ENCODE measurements at regions not wholly inside any gene's neighbourhood (a gene's known extent, or its start where the extent isn't known, plus 50 kb on each side); places are given as distances from the start of the nearest gene placed in this dataset.

GRCh38 chr16:54576785-54577184 lies 290.2 kb upstream of the IRX3 start:
- Histone ChIP-seq H3K9me3 (replicated peaks in 1 of 11) (no peaks in the 10 kb centered on the region), H3K9ac (no peak overlapping the region), H3K27ac (no peak overlapping the region), H4K20me1 (no peaks in the 10 kb centered on the region), H3K36me3 (no peaks in the 10 kb centered on the region), H3K4me2 (no peak overlapping the region), H3K27me3 (no peaks in the 10 kb centered on the region), H3K4me3 (no peak overlapping the region), H3K4me1 (no peaks in the 10 kb centered on the region; a peak in 1 of 20 replicates)
- no peak for TF ChIP-seq Cebpa-rat (IDR thresholded peaks at IDR 0.05)

GRCh38 chr16:54568906-54569807 lies 282.6 kb upstream of the IRX3 start:
- Histone ChIP-seq H3K4me2 (no peak overlapping the region), H3K9ac (no peak overlapping the region), H3K27me3 (no peaks in the 10 kb centered on the region), H3K4me1 (no peaks in the 10 kb centered on the region), H4K20me1 (no peaks in the 10 kb centered on the region; a peak in 1 of 22 replicates), H3K4me3 (no peak overlapping the region), H3K9me3 (replicated peaks in 1 of 11) (0 out of 22 replicates have a peak, but pooled peaks cover 0 to 3% (median 0%) of the 10 kb centered on the region in 11 experiments), H3K27ac (no peak overlapping the region), H3K36me3 (no peaks in the 10 kb centered on the region)
- TF ChIP-seq Cebpa-rat (IDR thresholded peaks at IDR 0.05), result no peak

GRCh38 chr16:54564841-54565240 lies 278.3 kb upstream of the IRX3 start:
- Histone ChIP-seq H3K27ac (no peak overlapping the region), H3K4me1 (no peaks in the 10 kb centered on the region), H3K27me3 (no peaks in the 10 kb centered on the region), H4K20me1 (no peaks in the 10 kb centered on the region), H3K9me3 (replicated peaks in 1 of 11) (0 out of 22 replicates have a peak, but pooled peaks cover 0 to 4% (median 0%) of the 10 kb centered on the region in 11 experiments), H3K36me3 (no peaks in the 10 kb centered on the region), H3K9ac (no peak overlapping the region), H3K4me2 (no peak overlapping the region), H3K4me3 (no peak overlapping the region)
- TF ChIP-seq Cebpa-rat (IDR thresholded peaks at IDR 0.05), result no peak

GRCh38 chr16:54554581-54554980 lies 268.0 kb upstream of the IRX3 start:
- no peaks in the 10 kb centered on the region for H3K36me3 ChIP-seq
- no peak for TF ChIP-seq Cebpa-rat (IDR thresholded peaks at IDR 0.05)
- H3K4me2 ChIP-seq, result no peak overlapping the region
- peaks cover 3 to 17% (median 11%) of the 10 kb centered on the region in 11 experiments; a peak in 16 of 22 replicates for H3K9me3 ChIP-seq (replicated peaks in 1 of 11)
- H4K20me1 ChIP-seq, result no peaks in the 10 kb centered on the region
- no peaks in the 10 kb centered on the region; a peak in 1 of 20 replicates for H3K4me1 ChIP-seq
- no peak overlapping the region for H3K4me3 ChIP-seq
- H3K27me3 ChIP-seq, result no peaks in the 10 kb centered on the region
- H3K27ac ChIP-seq, result no peak overlapping the region
- no peak overlapping the region for H3K9ac ChIP-seq

- Histone ChIP-seq H3K9ac (no peak overlapping the region), H3K4me2 (no peak overlapping the region), H3K4me3 (no peak overlapping the region), H3K27ac (no peak overlapping the region), H3K4me1 (no peaks in the 10 kb centered on the region; a peak in 1 of 20 replicates), H3K27me3 (no peaks in the 10 kb centered on the region), H3K36me3 (no peaks in the 10 kb centered on the region), H3K9me3 (replicated peaks in 1 of 11) (no peaks in the 10 kb centered on the region), H4K20me1 (no peaks in the 10 kb centered on the region)
- no peak for TF ChIP-seq Cebpa-rat (IDR thresholded peaks at IDR 0.05)
Observed at GRCh38 chr16:54548281-54548680, 261.7 kb upstream of the IRX3 start.

- Histone ChIP-seq H3K27ac (no peak overlapping the region), H3K4me2 (no peak overlapping the region), H3K4me3 (no peak overlapping the region), H3K4me1 (no peaks in the 10 kb centered on the region; a peak in 1 of 20 replicates), H3K9ac (no peak overlapping the region), H3K27me3 (no peaks in the 10 kb centered on the region), H4K20me1 (no peaks in the 10 kb centered on the region), H3K9me3 (replicated peaks in 1 of 11) (no peaks in the 10 kb centered on the region), H3K36me3 (no peaks in the 10 kb centered on the region)
- TF ChIP-seq Cebpa-rat (IDR thresholded peaks at IDR 0.05), result no peak
Observed at GRCh38 chr16:54547052-54547451, 260.5 kb upstream of the IRX3 start.

- Histone ChIP-seq H3K27me3 (no peaks in the 10 kb centered on the region), H3K4me2 (no peak overlapping the region), H3K4me3 (no peak overlapping the region), H3K9ac (no peak overlapping the region), H4K20me1 (no peaks in the 10 kb centered on the region), H3K4me1 (no peaks in the 10 kb centered on the region; a peak in 1 of 20 replicates), H3K9me3 (replicated peaks in 1 of 11) (no peaks in the 10 kb centered on the region), H3K27ac (no peak overlapping the region), H3K36me3 (no peaks in the 10 kb centered on the region)
- TF ChIP-seq Cebpa-rat (IDR thresholded peaks at IDR 0.05), result no peak
Observed at GRCh38 chr16:54546521-54546920, 259.9 kb upstream of the IRX3 start.

- no peak overlapping the region for H3K4me3 ChIP-seq
- H3K27ac ChIP-seq, result no peak overlapping the region
Observed at GRCh38 chr16:54545854-54546511, 259.4 kb upstream of the IRX3 start.

GRCh38 chr16:54544553-54545180 lies 258.1 kb upstream of the IRX3 start:
- Histone ChIP-seq H3K27ac (no peak overlapping the region), H4K20me1 (no peaks in the 10 kb centered on the region), H3K27me3 (no peaks in the 10 kb centered on the region), H3K4me1 (peaks cover 0 to 2% (median 0%) of the 10 kb centered on the region in 10 experiments; a peak in 8 of 20 replicates), H3K9me3 (replicated peaks in 1 of 11) (no peaks in the 10 kb centered on the region), H3K36me3 (no peaks in the 10 kb centered on the region), H3K9ac (no peak overlapping the region), H3K4me3 (no peak overlapping the region), H3K4me2 (no peak overlapping the region)
- no peak for TF ChIP-seq Cebpa-rat (IDR thresholded peaks at IDR 0.05)

More at GRCh38 chr16:54545854-54546511, 259.4 kb upstream of the IRX3 start:
- Histone ChIP-seq H4K20me1 (no peaks in the 10 kb centered on the region), H3K27me3 (no peaks in the 10 kb centered on the region), H3K4me1 (no peaks in the 10 kb centered on the region; a peak in 1 of 20 replicates), H3K9ac (no peak overlapping the region), H3K36me3 (no peaks in the 10 kb centered on the region), H3K9me3 (replicated peaks in 1 of 11) (no peaks in the 10 kb centered on the region), H3K4me2 (no peak overlapping the region)
- TF ChIP-seq Cebpa-rat (IDR thresholded peaks at IDR 0.05), result no peak
